IMR-90 (cell line): ENCODE measurements at regions not wholly inside any gene's neighbourhood (a gene's known extent, or its start where the extent isn't known, plus 50 kb on each side); places are given as distances from the start of the nearest gene placed in this dataset.

ENCODE experiments used
- CTCF ChIP-seq: conservative IDR thresholded peaks from 2 replicates; pipeline ENCODE4 v1.5.1; 2012; ENCODE audit warnings: mild to moderate bottlenecking, low read depth, low read length, improper control_type of control experiment
- FOS ChIP-seq: fragments of 150-350 bp; IDR thresholded peaks from 2 replicates; pipeline ENCODE4 v1.6.1; 2016; ENCODE audit warnings: low read depth, low read length
- MAZ ChIP-seq: IDR thresholded peaks from 2 replicates; pipeline ENCODE4 v1.6.1; 2012; ENCODE audit warnings: low read depth, mild to moderate bottlenecking, low read length, improper control_type of control experiment, moderate library complexity, borderline replicate concordance
- POLR2A ChIP-seq: IDR thresholded peaks from 2 replicates; pipeline ENCODE4 v1.6.1; 2012; ENCODE audit warnings: mild to moderate bottlenecking, low read depth, low read length
- RAD21 ChIP-seq: IDR thresholded peaks from 2 replicates; pipeline ENCODE4 v1.6.1; 2012; ENCODE audit warnings: low read length, improper control_type of control experiment
- RFX5 ChIP-seq: IDR thresholded peaks from 2 replicates; pipeline ENCODE4 v1.8.0; 2012; ENCODE audit warnings: low read depth, mild to moderate bottlenecking, low read length, moderate library complexity
- USF2 ChIP-seq: fragments of 150-350 bp; IDR thresholded peaks from 2 replicates; pipeline ENCODE4 v1.6.1; 2017; ENCODE audit warnings: mild to moderate bottlenecking, antibody characterized with exemption, low read length, low read depth

- TF ChIP-seq CTCF (no peak), POLR2A (no peak), USF2 (no peak), MAZ (no peak), RFX5 (no peak), RAD21 (no peak), FOS (no peak)
Observed at GRCh38 chr4:4788573-4788972, 70.9 kb upstream of the MSX1 start.
